ENCODE measurements at regions not wholly inside any gene's neighbourhood (a gene's known extent, or its start where the extent isn't known, plus 50 kb on each side); places are given as distances from the start of the nearest gene placed in this dataset.

DNA sequence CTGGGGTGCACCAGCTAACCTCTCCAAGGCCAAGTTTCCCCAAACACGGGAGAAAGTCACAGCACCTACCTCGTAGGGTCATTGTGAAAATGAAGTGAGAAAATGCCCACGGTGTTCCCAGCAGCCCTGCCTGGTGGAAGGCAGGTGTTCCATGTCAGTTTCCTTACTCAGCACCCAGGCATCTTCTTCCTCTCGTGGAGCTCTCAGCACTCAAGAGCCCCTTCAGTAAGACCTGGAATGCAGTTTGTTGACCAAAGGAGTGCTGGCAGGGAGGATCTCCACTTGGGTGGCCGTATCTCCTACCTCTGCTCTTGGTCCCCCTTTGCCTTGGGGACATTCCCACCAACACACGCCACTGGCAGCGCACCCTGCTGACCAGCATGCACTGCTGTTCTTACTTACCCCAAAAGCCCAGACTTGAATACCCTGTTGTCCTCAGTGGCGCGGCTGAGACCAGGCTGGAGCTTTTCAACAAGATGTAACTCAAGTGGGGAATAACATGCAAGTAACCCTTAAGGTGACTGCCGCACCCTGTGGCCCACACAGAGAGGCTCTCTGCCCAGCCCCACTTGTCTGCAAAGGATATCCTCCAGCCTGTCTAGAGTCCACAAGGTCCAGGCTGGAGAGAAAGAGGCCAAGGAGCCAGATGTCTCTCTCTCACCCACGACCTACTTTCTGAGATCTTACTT lies 201.2 kb upstream of the TMEM45B start:
- BruUV-seq (replicated peaks), result no TSS peak
- Histone ChIP-seq H3K4ac (ENCODE audit: low read depth, low read length) (no peak overlapping the region), H3K4me3 (ENCODE audit: insufficient read depth, low read depth, low read length) (no peak overlapping the region), H3K36me3 (ENCODE audit: control insufficient read depth, insufficient read depth, low read length) (no peaks in the 10 kb centered on the region), H4K20me1 (ENCODE audit: insufficient read depth, low read length) (no peaks in the 10 kb centered on the region), H4K8ac (ENCODE audit: low read depth in 2 of 2, low read length in 2 of 2) (no peak overlapping the region), H3K79me1 (ENCODE audit: low read depth in 1 of 2, low read length in 2 of 2) (no peaks in the 10 kb centered on the region), H3K56ac (ENCODE audit: extremely low read depth, insufficient read depth, low read length) (no peak overlapping the region), H3K9me1 (ENCODE audit: insufficient read depth, low read length) (no peaks in the 10 kb centered on the region), H3K9ac (ENCODE audit: low read depth, low read length) (no peak overlapping the region), H3K27me3 (ENCODE audit: control insufficient read depth, insufficient read depth, low read length) (peaks cover 24% of the 10 kb centered on the region), H3K14ac (replicated peaks; ENCODE audit: low read depth, low read length) (no peak overlapping the region), H2BK15ac (ENCODE audit: low read depth, low read length) (no peak overlapping the region), H3K23ac (ENCODE audit: low read depth, low read length) (no peak overlapping the region), H2AK9ac (replicated peaks; ENCODE audit: low read depth, low read length, poor library complexity) (no peak overlapping the region), H2BK20ac (ENCODE audit: low read depth, low read length) (no peak overlapping the region), H4K91ac (ENCODE audit: insufficient read depth, low read depth, low read length) (no peak overlapping the region), H3K18ac (ENCODE audit: low read depth, low read length) (no peak overlapping the region), H2BK5ac (ENCODE audit: low read depth, low read length, poor library complexity, severe bottlenecking) (no peak overlapping the region), H3K9me3 (ENCODE audit: control insufficient read depth, insufficient read depth, low read length) (no peaks in the 10 kb centered on the region), H3K4me1 (ENCODE audit: control insufficient read depth, insufficient read depth, low read length) (no peaks in the 10 kb centered on the region), H4K5ac (ENCODE audit: low read depth, low read length) (no peak overlapping the region), H3K4me2 (ENCODE audit: low read depth, low read length) (no peak overlapping the region), H2AK5ac (ENCODE audit: low read depth, low read length) (no peak overlapping the region), H3K27ac (ENCODE audit: insufficient read depth, low read length) (no peak overlapping the region), H2BK120ac (ENCODE audit: low read depth, low read length) (no peak overlapping the region), H2AFZ (replicated peaks; ENCODE audit: low read length, poor library complexity) (no peak overlapping the region)
- no peak for TF ChIP-seq MAFK (IDR thresholded peaks at IDR 0.05; ENCODE audit: low read depth, low read length)
- no peak for TF ChIP-seq BHLHE40 (IDR thresholded peaks at IDR 0.05; ENCODE audit: low read depth, low read length)
- no peak for TF ChIP-seq FOS (IDR thresholded peaks at IDR 0.05; ENCODE audit: low read depth, low read length)
- TF ChIP-seq RFX5 (IDR thresholded peaks at IDR 0.05; ENCODE audit: low read depth, low read length), result no peak
- TF ChIP-seq CEBPB (IDR thresholded peaks at IDR 0.05; ENCODE audit: low read depth, low read length), result no peak
- no peak for TF ChIP-seq NFE2L2 (IDR thresholded peaks at IDR 0.05; ENCODE audit: low read depth, low read length)
- no peak for TF ChIP-seq MXI1 (IDR thresholded peaks at IDR 0.05; ENCODE audit: borderline replicate concordance, low read depth, low read length)
- no peak for TF ChIP-seq MAZ (IDR thresholded peaks at IDR 0.05; ENCODE audit: borderline replicate concordance, low read depth, low read length)
- TF ChIP-seq, protein P1, sequence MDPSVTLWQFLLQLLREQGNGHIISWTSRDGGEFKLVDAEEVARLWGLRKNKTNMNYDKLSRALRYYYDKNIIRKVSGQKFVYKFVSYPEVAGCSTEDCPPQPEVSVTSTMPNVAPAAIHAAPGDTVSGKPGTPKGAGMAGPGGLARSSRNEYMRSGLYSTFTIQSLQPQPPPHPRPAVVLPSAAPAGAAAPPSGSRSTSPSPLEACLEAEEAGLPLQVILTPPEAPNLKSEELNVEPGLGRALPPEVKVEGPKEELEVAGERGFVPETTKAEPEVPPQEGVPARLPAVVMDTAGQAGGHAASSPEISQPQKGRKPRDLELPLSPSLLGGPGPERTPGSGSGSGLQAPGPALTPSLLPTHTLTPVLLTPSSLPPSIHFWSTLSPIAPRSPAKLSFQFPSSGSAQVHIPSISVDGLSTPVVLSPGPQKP (IDR thresholded peaks at IDR 0.05; ENCODE audit: borderline replicate concordance, low read depth, low read length), result no peak
- TF ChIP-seq, protein P2, sequence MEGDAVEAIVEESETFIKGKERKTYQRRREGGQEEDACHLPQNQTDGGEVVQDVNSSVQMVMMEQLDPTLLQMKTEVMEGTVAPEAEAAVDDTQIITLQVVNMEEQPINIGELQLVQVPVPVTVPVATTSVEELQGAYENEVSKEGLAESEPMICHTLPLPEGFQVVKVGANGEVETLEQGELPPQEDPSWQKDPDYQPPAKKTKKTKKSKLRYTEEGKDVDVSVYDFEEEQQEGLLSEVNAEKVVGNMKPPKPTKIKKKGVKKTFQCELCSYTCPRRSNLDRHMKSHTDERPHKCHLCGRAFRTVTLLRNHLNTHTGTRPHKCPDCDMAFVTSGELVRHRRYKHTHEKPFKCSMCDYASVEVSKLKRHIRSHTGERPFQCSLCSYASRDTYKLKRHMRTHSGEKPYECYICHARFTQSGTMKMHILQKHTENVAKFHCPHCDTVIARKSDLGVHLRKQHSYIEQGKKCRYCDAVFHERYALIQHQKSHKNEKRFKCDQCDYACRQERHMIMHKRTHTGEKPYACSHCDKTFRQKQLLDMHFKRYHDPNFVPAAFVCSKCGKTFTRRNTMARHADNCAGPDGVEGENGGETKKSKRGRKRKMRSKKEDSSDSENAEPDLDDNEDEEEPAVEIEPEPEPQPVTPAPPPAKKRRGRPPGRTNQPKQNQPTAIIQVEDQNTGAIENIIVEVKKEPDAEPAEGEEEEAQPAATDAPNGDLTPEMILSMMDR (conservative IDR thresholded peaks at IDR 0.05; ENCODE audit: low read depth, low read length), result no peak
- TF ChIP-seq CHD1 (IDR thresholded peaks at IDR 0.05; ENCODE audit: low read depth, low read length), result no peak
- no peak for TF ChIP-seq POLR2A (IDR thresholded peaks at IDR 0.05; ENCODE audit: low read depth, low read length)
- no peak for TF ChIP-seq RAD21 (IDR thresholded peaks at IDR 0.05; ENCODE audit: low read length)
- TF ChIP-seq, protein P3, sequence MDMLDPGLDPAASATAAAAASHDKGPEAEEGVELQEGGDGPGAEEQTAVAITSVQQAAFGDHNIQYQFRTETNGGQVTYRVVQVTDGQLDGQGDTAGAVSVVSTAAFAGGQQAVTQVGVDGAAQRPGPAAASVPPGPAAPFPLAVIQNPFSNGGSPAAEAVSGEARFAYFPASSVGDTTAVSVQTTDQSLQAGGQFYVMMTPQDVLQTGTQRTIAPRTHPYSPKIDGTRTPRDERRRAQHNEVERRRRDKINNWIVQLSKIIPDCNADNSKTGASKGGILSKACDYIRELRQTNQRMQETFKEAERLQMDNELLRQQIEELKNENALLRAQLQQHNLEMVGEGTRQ (IDR thresholded peaks at IDR 0.05; ENCODE audit: low read depth, low read length), result no peak
- TF ChIP-seq RCOR1 (IDR thresholded peaks at IDR 0.05; ENCODE audit: insufficient replicate concordance, low read length), result no peak
- no peak for TF ChIP-seq SMC3 (IDR thresholded peaks at IDR 0.05; ENCODE audit: low read depth, low read length)
- in situ Hi-C loops (cut with MboI; ENCODE audit: low sequenced_read_pairs) (loop anchor here (10.0 kb wide), 1 partner anchor 60 kb away; no protein-coding TSS in a partner anchor), intact Hi-C loops (cut with micrococcal nuclease) (no loop called here), dilution Hi-C loops (cut with HindIII; ENCODE audit: low sequenced_read_pairs, unreplicated experiment) (no loop called here)
- CTCF ChIA-PET, result no interaction called here
- WGBS, 2 experiments (ENCODE audit: extremely low coverage in 2 of 2, insufficient read length in 1 of 2), result 100% methylated on average over 4 of the region's 11 CpGs; no CpG with 5 or more reads in 1 of the 2 experiments
- no peak for DNase-seq
- ATAC-seq (ENCODE audit: low read depth), result no peak
- POLR2A ChIA-PET (ENCODE audit: unreplicated experiment), result no interaction called here

Data from IMR-90 (cell line).